ENCODE measurements at regions not wholly inside any gene's neighbourhood (a gene's known extent, or its start where the extent isn't known, plus 50 kb on each side); places are given as distances from the start of the nearest gene placed in this dataset.

- no peak for DNase-seq
Measured at GRCh38 chr1:213375002-213375401, 324.0 kb downstream of the RPS6KC1 start.

- DNase-seq = no peak
Measured at GRCh38 chr1:213376862-213377372, 325.9 kb downstream of the RPS6KC1 start.

- no peak for DNase-seq
Measured at GRCh38 chr1:213380865-213381264, 329.8 kb downstream of the RPS6KC1 start.

GRCh38 chr1:213381572-213382084, 330.6 kb downstream of the RPS6KC1 start:
- peak; percentile 89 for DNase-seq

GRCh38 chr1:213383465-213383864, 332.4 kb downstream of the RPS6KC1 start:
- no peak for DNase-seq

GRCh38 chr1:213385201-213385600, 334.2 kb downstream of the RPS6KC1 start:
- DNase-seq = no peak

- DNase-seq = no peak
Measured at GRCh38 chr1:213385806-213386324, 334.8 kb downstream of the RPS6KC1 start.

GRCh38 chr1:213387380-213388015, 336.5 kb downstream of the RPS6KC1 start:
- no peak for DNase-seq

- no peak for DNase-seq
Measured at GRCh38 chr1:213388199-213388598, 337.2 kb downstream of the RPS6KC1 start.

GRCh38 chr1:213389061-213389581, 338.1 kb downstream of the RPS6KC1 start:
- DNase-seq = no peak

- DNase-seq = no peak
Measured at GRCh38 chr1:213391445-213391844, 340.4 kb downstream of the RPS6KC1 start.

GRCh38 chr1:213393860-213394259, 342.8 kb downstream of the RPS6KC1 start:
- no peak for DNase-seq

- no peak for DNase-seq
Measured at GRCh38 chr1:213394837-213395236, 343.8 kb downstream of the RPS6KC1 start.

- no peak for DNase-seq
Measured at GRCh38 chr1:213397638-213398037, 346.6 kb downstream of the RPS6KC1 start.

- DNase-seq = no peak
Measured at GRCh38 chr1:213399695-213400094, 348.7 kb downstream of the RPS6KC1 start.

GRCh38 chr1:213409208-213409631, 358.2 kb downstream of the RPS6KC1 start:
- DNase-seq = no peak

- DNase-seq = no peak
Measured at GRCh38 chr1:213409971-213410370, 358.9 kb downstream of the RPS6KC1 start.

GRCh38 chr1:213414346-213414745, 363.3 kb downstream of the RPS6KC1 start:
- DNase-seq = no peak

GRCh38 chr1:213414911-213415310, 363.9 kb downstream of the RPS6KC1 start:
- DNase-seq = no peak

GRCh38 chr1:213415691-213416380, 364.8 kb downstream of the RPS6KC1 start:
- DNase-seq = no peak

- DNase-seq = no peak
Measured at GRCh38 chr1:213416461-213417224, 365.6 kb downstream of the RPS6KC1 start.

- DNase-seq = no peak
Measured at GRCh38 chr1:213417225-213417820, 366.3 kb downstream of the RPS6KC1 start.

- DNase-seq = no peak
Measured at GRCh38 chr1:213417846-213418245, 366.8 kb downstream of the RPS6KC1 start.
